ENCODE measurements at regions not wholly inside any gene's neighbourhood (a gene's known extent, or its start where the extent isn't known, plus 50 kb on each side); places are given as distances from the start of the nearest gene placed in this dataset.

DNA sequence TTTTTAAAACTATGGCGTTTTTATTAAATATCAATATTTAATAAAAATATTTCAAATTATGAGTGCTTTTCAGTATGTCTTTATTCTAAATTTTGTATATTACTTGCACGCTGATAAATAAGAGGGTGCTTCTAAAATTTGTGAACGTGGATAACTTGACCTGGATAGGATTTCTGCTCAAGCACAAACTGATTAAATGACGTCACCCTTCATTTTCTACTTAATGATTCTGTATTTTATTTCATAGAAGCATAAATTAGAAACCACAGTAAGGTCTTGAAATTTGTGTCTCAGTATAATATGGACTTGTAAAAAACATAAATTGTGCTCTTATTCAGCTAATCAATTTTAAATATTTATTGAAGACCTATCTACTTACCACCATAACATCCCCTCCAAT is 903.7 kb downstream of the ROBO2 start:
- DNase-seq (ENCODE audit: extremely low spot score, insufficient read length, low read depth) (no peak), FAIRE-seq (no peak)

DNA sequence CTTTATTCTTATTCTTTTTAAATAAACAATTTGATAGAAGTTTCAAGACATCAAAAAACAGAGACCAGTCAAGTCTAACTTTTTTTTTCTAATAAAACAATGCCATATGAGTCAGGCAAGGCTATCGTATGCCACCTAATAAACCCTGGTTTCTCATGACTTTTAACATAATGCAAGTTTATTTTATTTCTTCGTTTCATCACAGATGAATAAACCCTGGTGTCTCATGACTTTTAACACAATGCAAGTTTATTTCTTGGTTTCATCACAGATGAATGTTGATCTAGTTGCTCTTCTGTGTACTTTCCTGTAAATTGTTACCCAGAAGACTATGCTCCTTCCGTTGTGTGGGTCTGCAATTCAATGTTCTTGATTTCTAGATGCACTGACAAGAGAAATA is 905.4 kb downstream of the ROBO2 start:
- no peak for DNase-seq (ENCODE audit: extremely low spot score, insufficient read length, low read depth)
- FAIRE-seq: no peak

DNA sequence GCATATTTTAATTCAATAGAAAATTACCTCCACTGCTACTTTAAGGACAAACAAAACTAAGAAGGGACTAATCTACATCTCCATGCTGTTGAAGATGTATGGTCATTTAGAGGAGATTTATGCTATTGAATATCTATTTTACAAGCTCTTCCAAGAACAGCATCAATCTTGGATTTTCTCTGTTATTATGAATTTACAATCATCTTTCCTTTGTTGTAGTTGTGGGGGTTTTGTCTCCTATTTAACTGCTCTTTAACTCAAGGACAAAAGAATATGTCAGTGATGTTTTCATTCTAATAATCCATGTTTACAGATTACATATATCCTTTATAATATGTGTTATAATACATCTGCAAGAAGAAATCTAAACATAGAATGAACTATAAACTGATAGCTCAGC is 907.8 kb downstream of the ROBO2 start:
- DNase-seq (ENCODE audit: extremely low spot score, insufficient read length, low read depth) (no peak), FAIRE-seq (no peak)

DNA sequence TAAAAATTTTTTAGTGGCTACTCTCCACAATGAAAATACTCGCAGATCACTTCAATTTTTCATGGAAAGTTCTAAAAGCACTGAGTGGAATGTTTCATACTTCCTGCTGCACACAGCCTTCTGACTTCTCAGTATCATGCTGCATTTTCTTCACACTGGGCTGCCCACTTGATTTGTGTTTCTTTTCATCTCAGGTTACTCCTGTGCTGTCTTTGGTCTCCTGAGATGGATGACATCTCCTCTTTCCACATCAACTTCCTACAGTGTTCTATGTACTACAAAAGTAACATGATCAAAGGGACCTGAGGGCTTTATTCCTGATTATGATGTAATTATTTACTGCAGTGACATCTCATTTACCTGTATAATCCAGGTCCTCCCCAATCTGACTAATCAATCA is 927.7 kb downstream of the ROBO2 start:
- DNase-seq (ENCODE audit: extremely low spot score, insufficient read length, low read depth) (no peak), FAIRE-seq (no peak)

DNA sequence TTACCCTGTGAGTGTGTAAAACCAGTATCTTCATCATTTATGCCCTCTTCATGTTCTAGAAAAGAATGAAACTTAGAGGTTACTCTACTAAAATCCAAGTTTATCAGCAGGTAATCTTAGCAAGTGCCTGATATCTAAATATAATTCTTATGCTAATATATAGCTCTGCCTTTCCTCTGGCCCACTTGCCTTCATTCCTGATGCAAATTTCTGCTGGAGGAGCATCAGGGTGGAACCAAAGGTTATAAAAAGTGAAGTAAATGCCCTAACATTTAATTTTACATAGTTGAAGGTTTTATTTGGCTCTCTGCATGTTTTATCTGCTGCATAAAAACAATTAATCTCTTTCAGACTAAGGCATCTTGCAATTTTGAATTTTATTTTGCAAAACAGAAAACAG is 936.2 kb downstream of the ROBO2 start:
- no peak for DNase-seq (ENCODE audit: extremely low spot score, insufficient read length, low read depth)
- no peak for FAIRE-seq

DNA sequence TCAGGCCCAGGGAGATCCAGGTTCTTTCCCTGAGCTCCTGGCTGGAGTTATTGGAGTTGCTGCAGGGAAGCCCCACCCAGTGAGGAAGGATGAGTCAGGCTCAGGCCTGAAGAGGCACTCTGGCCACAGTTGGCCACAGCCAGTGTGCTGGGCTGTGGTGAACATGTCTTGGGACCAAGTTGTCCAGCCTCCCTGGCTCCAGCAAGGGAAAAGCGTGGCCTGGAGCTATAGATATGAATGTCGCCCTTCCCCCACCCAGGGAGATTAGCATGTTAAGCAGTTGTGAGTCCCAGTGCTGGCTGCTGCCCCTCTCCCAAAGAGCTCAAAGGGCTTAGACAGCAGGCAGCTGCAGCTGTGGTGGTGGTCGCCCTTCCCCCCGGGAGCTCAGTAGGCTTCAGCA is 963.2 kb downstream of the ROBO2 start:
- DNase-seq (ENCODE audit: extremely low spot score, insufficient read length, low read depth) (no peak), FAIRE-seq (no peak)

DNA sequence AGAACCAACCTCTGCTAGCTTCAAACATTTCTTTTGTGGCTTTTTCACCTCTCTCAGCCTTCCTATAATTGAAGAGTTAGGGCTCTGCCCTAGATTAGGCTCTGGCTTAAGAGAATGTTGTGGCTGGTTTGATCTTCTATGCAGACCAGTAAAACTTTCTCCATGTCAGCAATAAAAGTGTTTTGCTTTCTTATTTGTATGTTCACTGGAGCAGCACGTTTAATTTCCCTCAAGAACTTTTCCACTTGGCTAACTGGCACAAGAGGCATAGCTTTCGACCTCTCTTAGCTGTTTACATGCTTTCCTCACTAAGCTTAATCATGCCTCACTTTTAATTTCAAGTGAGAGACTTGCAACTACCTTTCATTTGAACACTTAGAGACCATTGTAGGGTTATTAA is 964.7 kb downstream of the ROBO2 start:
- FAIRE-seq: no peak

DNA sequence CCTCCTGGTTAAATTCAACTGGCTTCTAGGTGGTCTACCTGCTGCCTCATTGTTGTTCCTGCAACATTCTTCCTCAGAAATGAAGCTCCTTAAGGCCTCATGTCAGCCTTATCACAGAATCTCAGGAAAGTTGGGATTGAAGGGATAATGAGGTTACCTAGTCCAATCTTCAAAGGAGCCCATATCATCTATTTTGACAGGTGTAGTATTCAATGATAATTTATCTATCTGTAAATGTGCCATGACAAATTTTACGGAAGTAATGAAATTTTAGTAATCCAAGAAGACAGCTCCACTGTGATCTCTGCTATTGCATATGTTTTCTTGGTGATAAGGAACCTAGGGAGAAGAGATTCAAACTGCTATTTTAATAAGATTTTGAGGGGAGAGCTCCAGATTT is 973.8 kb downstream of the ROBO2 start:
- no peak for FAIRE-seq
- DNase-seq (ENCODE audit: extremely low spot score, insufficient read length, low read depth): no peak

More for the DNA sequence above, 964.7 kb downstream of the ROBO2 start:
- DNase-seq (ENCODE audit: extremely low spot score, insufficient read length, low read depth): no peak

DNA sequence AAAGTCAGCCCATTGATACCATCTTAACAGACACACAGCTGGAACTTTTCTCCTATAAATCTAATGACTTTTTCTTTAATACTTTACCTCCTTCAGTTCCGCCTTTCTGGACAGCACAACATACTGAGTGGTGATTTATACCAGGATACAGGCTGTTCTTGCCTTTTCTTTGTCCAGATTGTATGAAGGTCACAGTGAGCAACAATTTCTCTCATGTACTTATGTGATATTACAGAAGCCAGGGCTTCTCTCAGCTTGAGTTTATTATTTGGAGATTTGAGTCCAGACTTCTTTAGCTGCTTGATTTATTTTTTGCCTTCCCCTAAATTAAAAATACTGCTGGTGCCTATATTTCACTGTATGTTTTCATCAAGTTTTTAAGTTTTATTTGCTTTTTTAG is 976.0 kb downstream of the ROBO2 start:
- no peak for FAIRE-seq
- no peak for DNase-seq (ENCODE audit: extremely low spot score, insufficient read length, low read depth)

DNA sequence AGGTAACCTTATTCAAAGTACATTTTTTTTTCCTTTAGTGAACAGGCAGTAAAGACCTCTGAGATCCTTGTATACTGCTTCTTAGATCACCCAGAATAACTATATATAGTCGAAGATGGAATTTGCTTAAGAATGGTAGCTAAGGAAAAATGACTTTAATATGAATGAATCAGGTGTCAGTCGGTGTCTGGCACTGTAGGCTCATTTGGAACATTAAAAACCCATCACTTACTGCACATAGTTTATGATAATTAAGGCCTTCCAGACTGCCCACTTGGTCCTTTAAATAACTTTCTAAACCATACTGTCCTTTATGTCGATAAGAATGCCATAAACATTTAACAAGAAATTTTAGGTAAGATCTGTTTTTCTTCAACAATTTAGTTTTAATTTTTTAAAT is 981.8 kb downstream of the ROBO2 start:
- FAIRE-seq: no peak
- DNase-seq (ENCODE audit: extremely low spot score, insufficient read length, low read depth): no peak

DNA sequence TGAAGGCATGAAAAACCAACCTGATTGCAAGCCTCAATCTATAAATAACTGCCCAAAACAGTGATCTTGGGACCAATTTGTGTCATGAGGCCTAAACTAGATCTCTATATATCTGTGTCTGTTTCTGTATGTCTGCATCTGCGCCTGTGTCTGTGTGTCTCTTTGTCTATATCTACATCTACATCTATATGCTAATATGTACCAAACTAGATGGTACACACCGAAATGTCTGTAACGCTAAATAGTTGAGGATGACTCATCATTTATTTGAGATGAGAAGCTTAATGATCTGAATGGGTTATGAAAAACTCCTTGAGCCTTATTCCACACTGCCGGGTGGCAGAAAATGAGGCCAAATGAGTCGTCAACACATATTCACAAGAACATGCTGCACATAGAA is 982.3 kb downstream of the ROBO2 start:
- DNase-seq (ENCODE audit: extremely low spot score, insufficient read length, low read depth) (no peak), FAIRE-seq (no peak)

DNA sequence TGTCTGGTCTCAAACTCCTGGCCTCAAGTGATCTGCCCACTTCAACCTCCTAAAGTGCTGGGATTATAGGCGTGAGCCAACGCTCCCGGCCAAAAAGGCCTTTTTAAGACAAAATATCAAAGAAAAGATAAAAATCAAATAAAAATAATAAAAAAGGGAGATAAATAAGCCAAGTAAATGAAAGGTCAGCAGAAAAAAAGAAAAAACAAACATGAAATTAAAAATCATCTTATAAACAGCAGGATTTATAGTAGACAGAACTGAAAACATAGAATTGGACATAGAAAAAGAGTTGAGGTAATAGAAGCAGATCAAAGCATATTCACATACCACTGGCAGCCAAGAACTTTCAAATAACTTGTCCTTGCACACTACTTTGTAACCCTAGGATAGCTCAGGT is 983.4 kb downstream of the ROBO2 start:
- DNase-seq (ENCODE audit: extremely low spot score, insufficient read length, low read depth): no peak
- FAIRE-seq: no peak

DNA sequence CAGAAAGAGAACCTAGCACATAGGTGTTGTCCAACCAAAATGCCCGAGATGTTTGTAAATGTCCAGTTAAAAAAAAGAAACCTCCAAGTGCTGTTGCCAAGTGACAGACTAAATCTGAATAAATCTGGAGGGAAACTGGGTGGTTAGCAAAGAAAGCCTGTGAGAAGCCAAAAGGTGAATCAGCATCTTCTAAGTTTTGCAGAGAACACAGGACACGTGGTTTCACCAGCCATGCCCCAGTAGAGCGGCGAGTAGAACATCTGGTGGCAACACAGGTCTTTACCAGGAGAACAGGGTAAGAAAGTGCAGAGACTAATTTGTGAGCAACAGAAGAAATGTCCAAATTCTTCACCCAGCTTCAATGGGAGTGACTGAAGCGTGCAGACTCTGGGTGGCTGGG is 986.0 kb downstream of the ROBO2 start:
- FAIRE-seq: no peak
- DNase-seq (ENCODE audit: extremely low spot score, insufficient read length, low read depth): no peak

DNA sequence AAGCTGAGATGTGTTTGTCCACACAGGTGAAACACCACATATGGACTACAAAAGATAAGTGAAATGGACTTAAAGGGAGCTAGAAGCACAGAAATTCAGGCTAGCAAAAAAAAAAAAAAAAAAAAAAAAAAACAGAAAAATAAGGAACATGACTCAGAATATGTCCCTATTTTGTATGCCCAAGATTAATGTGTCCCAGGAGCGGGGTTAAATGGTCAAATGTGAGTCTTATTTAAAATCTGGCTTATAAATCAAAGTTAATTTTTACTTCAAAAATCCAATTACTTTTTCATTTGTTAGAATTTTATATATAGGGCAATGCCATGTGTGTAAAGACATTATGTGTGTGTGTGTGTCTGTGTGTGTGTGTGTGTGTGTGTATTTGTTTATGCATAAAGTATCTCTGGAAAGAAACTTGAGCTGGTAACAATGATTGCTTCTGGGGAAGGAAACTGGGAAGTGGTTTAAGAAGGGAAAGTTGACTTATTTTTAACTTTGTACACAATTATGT is 986.5 kb downstream of the ROBO2 start:
- FAIRE-seq: no peak
- no peak for DNase-seq (ENCODE audit: extremely low spot score, insufficient read length, low read depth)

DNA sequence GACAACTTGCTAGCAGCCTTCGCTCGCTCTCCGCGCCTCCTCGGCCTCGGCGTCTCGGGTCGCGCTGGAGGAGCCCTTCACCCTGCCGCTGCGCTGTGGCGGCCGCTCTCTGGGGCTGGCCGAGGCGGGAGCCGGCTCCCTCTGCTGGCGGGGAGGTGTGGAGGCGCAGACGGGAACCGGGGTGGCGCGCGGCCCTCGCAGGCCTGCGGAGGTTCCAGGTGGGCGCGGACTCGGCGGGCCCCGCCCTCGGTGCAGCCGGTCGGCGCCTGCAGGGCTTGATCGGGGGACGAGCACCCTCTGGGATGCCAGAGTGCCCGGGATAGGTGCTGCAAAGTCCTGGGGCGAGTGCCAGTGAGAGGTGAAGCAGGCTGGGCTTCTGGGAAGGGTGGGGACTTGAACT is 989.9 kb downstream of the ROBO2 start:
- DNase-seq (ENCODE audit: extremely low spot score, insufficient read length, low read depth) (no peak), FAIRE-seq (no peak)

DNA sequence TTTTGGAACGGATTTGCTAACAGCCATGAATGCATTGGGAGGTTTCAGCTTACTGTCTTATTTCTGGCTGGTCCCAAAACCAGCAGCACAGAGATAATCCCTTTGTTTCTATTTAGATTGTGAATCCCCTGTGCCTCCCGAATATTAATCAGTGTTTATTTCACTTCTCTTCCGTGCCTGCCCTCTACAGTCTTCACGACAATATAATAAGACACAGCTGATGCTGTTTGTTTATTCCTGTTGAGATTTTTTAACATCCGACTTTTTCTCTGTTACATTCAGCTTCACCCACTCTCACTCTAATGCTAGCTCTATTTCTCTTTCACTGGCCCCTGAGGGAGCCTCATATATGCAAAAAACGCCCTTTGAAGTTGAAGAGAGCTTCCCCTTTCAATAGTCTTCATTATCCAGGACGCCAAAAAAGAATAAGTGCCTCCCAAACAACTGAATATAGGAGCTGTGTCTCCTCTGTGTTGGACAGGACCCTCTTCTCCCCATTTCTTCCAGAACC is 995.3 kb downstream of the ROBO2 start:
- no peak for DNase-seq (ENCODE audit: extremely low spot score, insufficient read length, low read depth)
- FAIRE-seq: no peak

DNA sequence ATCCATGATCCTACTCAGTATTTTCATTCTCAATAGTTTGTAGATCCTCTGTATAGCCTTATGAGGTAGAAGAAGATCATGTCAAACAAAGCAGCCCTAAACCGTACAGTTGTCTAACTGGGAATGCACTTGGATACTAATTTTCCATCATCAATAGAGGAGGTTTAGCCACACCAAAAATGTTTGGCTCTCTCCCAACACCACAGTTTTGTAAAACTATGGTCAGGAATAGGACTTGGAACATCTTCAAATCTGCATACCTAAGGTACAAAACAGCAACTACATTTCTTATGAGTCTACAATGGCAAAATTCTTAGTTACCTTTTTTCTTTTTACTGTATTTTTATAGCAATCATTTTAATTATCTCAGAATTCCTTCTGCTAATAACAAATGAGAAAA is 1001.6 kb downstream of the ROBO2 start:
- DNase-seq (ENCODE audit: extremely low spot score, insufficient read length, low read depth) (no peak), FAIRE-seq (no peak)

DNA sequence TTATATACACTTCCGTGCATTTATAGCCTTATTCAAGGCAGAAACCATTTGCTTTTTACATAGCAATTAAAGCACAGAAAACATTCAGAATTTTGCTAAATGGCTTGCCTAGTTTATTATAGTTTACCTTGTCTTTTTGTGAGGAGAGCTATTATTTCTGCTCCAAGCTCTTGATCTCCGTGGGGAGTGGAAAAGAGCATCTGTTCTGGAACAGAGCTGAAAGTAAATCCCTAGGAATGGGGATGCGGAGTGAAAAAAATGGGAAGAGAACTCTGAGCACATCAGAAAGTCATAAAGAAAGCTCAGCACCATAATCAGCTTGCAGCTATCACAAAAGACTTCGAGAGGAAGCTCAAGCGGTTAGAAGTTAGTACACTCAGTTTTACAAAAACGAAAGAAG is 1006.7 kb downstream of the ROBO2 start:
- no peak for FAIRE-seq
- no peak for DNase-seq (ENCODE audit: extremely low spot score, insufficient read length, low read depth)

DNA sequence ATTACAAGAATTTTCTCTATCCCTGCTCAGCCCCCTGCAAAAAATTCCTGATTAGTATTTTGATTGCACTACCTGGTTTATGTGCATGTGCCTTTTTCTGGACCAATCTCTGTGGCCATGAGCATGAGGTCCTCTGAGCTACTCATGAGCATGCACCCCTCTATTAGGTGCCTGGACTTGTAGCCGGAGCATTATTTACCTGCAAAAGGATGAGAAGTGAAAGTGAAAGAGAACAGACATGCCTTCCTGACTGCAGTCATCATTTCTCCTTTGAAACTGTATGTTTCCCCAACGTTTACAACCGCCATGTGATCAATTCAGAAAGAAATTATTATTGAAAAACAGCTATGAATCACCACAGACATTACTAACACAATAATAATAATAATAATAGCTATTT is 1008.8 kb downstream of the ROBO2 start:
- DNase-seq (ENCODE audit: extremely low spot score, insufficient read length, low read depth): no peak
- no peak for FAIRE-seq

DNA sequence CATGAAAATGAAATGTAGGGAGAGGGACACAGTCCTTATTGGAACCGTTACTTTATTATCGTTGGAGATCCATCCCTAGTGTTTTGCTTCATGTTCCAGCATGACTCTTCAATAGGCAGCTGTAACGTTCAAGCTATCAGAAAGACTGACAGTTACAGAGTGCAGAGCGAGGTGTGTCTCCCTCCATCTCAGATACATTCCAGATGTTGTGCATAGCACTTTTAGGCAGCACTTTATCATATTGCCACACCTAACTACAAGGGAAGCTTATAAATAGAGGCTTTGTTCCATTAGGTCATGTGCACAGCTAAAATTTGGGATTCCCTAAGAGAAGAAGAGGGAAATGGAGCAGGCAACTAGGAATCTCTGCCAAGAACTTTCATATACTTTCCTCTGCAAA is 1009.6 kb downstream of the ROBO2 start:
- DNase-seq (ENCODE audit: extremely low spot score, insufficient read length, low read depth) (no peak), FAIRE-seq (no peak)

DNA sequence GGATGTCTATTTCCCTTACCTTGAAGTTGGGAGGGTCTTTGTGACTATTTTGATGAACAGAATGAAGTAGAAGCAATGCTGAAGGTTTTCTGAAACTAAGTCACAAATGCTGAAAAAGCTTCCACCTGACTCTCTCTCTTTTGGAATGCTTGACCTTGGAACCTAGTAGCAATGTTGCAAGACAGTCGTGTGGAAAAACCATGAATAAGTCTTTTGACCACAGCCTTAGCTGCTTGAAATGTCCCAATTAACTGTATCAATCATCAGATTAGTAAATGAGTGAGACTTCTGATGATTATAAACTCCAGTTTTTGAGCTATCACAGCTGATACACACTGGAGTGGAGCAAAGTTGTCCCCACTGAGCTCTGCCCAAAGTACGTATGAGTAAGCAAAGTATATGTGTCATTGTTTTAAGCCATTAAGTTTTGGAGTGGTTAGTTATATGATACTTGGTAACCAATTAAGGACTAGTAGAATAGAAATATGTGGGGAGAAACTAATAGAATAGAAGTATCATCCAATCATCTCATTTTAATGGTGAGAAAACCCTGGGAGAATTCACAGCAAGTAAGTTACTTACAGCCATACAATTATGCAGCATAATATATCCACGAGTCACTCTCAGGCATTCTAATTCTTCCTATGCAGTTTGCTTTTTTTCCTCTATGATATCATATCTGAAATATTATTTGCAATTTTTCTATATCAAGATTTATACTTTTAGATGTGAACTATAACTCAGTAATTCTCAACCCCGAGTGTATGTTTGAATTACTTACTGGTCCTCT is 1010.6 kb downstream of the ROBO2 start:
- DNase-seq (ENCODE audit: extremely low spot score, insufficient read length, low read depth) (no peak), FAIRE-seq (no peak)

DNA sequence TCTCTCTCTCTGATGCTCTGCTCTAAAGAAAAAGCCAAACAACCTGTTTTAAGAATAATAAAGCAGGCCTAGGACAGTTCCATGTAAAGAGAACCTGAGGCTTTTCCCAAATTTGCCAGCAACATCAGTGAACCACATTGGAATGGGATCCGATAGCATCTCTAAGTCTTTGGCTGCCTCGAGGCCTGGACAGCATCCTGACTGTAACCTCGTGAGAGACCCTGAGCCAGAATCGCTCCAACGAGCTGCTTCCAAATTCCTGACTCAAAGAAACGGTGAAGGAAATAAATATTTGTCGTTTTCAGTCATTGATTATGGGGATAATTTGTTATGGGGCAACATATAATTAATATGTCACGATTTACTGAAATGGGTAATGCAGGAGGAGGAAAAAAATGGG is 1012.8 kb downstream of the ROBO2 start:
- no peak for FAIRE-seq
- no peak for DNase-seq (ENCODE audit: extremely low spot score, insufficient read length, low read depth)

All from GM18507 (cell line).